T-helper 9 cell (primary cell): ENCODE measurements at regions not wholly inside any gene's neighbourhood (a gene's known extent, or its start where the extent isn't known, plus 50 kb on each side); places are given as distances from the start of the nearest gene placed in this dataset.

ENCODE experiments used
- DNase-seq: peaks from one replicate; pipeline ENCODE4 v3.0.0-alpha.2; 2020

DNA sequence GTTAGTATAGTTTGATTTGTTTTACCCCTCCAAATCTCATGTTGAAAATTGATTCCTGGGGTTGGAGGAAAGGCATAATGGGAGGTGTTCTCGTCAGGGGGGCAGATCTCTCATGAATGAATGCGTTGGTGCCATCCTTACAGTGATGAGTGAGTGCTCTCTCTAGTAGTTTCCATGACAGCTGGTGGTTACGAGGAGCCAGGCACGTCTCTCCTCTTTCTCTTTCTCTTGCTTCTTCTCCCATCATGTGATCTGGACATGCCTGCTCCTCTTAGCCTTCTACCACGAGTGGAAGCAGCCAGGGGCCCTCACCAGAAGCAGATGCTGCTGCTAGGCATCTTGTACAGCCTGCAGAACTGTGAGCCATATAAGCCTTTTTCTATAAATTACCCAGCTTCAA lies 454.1 kb downstream of the EFNA5 start:
- no peak for DNase-seq

- no peak for DNase-seq
Measured at GRCh38 chr5:107215611-107216010, 455.1 kb downstream of the EFNA5 start.

- DNase-seq: no peak
Measured at GRCh38 chr5:107213025-107213424, 457.7 kb downstream of the EFNA5 start.

- no peak for DNase-seq
Measured at GRCh38 chr5:107211630-107212029, 459.1 kb downstream of the EFNA5 start.

GRCh38 chr5:107208867-107209266 lies 461.9 kb downstream of the EFNA5 start:
- DNase-seq: no peak

GRCh38 chr5:107204413-107204812 lies 466.3 kb downstream of the EFNA5 start:
- DNase-seq: no peak

- DNase-seq: no peak
Measured at GRCh38 chr5:107203243-107203642, 467.5 kb downstream of the EFNA5 start.

- no peak for DNase-seq
Measured at GRCh38 chr5:107199756-107200155, 471.0 kb downstream of the EFNA5 start.

DNA sequence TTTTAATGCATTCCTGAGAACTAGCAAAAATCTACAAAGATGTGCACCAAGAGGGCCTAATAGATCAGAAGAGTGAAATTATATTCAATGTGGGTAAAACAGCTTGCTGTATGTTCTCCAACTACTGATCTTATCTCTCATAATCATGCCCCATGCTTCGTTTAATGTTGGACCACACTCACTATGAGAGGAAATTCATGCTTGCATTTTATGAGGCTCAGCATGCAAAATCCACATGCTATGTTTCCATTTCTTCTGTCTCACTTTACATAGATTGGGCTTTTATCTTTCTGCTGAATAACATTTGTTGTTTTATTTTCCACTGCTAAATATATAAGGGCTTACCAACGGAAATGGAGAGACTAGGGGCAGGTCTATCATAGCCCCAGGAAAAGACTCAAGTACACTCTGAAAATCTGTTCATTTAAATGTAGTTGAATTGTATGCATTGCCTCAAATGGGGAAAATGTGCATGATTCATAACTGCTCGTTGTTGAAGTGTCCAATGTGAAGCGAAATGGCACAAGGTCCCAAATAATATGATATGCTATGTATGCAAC lies 474.2 kb downstream of the EFNA5 start:
- no peak for DNase-seq

DNA sequence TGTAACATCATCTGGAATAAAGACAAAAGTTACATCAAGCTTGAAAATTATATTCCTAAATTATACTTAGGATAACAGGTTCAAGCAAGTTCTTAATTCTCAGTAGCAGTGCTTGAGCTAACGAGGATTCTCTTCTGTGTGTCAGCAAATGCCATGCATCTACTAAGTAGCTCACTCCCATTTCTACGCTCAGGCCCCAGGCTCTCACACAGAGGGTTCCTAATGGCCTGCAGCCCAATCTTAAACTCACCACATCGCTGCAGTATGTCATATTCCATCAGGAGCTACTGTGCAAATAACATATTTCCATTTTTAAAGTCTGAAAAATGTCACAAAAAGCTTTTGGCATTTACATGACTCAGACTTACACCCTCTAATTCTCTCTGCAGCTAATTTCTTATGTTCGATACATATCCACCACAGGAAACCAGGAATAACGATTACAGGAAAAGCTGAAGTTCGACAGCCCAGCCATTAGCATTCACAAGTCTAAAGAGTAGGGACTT lies 474.8 kb downstream of the EFNA5 start:
- DNase-seq: no peak

GRCh38 chr5:107184871-107185270 lies 485.9 kb downstream of the EFNA5 start:
- no peak for DNase-seq

GRCh38 chr5:107184066-107184465 lies 486.7 kb downstream of the EFNA5 start:
- DNase-seq: no peak

GRCh38 chr5:107170620-107171019 lies 500.1 kb downstream of the EFNA5 start:
- no peak for DNase-seq

- no peak for DNase-seq
Measured at GRCh38 chr5:107169867-107170266, 500.9 kb downstream of the EFNA5 start.

- no peak for DNase-seq
Measured at GRCh38 chr5:107168848-107169752, 501.6 kb downstream of the EFNA5 start.

- DNase-seq: no peak
Measured at GRCh38 chr5:107168086-107168485, 502.7 kb downstream of the EFNA5 start.

- DNase-seq: no peak
Measured at GRCh38 chr5:107165296-107165695, 505.4 kb downstream of the EFNA5 start.

DNA sequence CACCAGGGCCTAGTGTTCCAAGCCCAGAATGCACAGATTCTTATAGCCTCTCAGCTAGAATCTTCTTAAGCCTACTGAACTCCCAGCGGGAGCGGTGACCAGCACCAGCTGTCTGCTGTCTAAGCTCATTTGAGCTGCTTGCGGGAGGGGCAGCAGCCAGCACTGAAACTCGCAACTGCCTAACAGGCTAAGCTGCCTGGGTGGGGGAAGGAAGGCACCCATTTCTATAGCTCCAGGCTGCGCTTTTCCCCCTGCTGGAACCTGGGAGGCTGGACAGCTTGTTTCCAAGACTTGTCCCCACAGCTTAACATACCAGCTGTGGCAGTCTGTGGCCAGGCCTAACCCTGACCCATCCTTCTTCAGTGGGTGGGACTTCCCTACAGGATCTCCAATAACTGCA lies 512.9 kb downstream of the EFNA5 start:
- DNase-seq: no peak

GRCh38 chr5:107155707-107156106 lies 515.0 kb downstream of the EFNA5 start:
- no peak for DNase-seq

- DNase-seq: no peak
Measured at GRCh38 chr5:107154593-107154992, 516.1 kb downstream of the EFNA5 start.

GRCh38 chr5:107153283-107153682 lies 517.5 kb downstream of the EFNA5 start:
- no peak for DNase-seq

- DNase-seq: no peak
Measured at GRCh38 chr5:107149243-107150005, 521.3 kb downstream of the EFNA5 start.

- no peak for DNase-seq
Measured at GRCh38 chr5:107147589-107147988, 523.1 kb downstream of the EFNA5 start.

GRCh38 chr5:107146901-107147300 lies 523.8 kb downstream of the EFNA5 start:
- no peak for DNase-seq
